Upper lobe of left lung (tissue), 4 donors: ENCODE measurements at regions not wholly inside any gene's neighbourhood (a gene's known extent, or its start where the extent isn't known, plus 50 kb on each side); places are given as distances from the start of the nearest gene placed in this dataset.

ENCODE experiments used
- POLR2A ChIP-seq, 4 donors: fragments of 450-650 bp; IDR thresholded peaks; one replicate each; pipeline ENCODE4 v1.5.1; 2016 to 2017; ENCODE audit warnings: antibody characterized with exemption in 4 of 4, mild to moderate bottlenecking in 2 of 4
- POLR2AphosphoS5 ChIP-seq, 2 donors: sonication (generic); formaldehyde crosslinking; IDR thresholded peaks; one replicate each; pipeline ENCODE4 v1.5.1; 2017; ENCODE audit warnings: antibody characterized with exemption in 2 of 2

DNA sequence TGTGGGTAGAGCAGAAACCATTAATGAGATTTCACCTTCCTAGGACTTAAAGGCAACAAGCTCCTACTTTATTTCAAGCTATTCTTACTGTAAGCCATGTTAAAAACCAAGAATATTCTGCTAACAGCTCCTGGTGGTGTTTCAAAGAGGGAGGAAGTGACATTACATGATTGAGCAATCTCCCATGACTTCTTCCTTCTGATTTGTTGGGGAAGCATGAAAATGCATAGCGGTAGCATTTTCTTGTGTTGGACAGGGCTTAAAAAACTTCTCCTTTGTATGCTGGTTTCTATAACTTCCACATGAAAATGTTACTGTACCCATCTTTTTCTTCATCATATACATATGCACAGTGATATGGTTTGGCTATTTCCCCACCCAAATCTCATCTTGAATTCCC lies 297.0 kb upstream of the SNX7 start:
- TF ChIP-seq POLR2AphosphoS5 (IDR thresholded peaks at IDR 0.05) (no peak), POLR2A (IDR thresholded peaks at IDR 0.05) (no peak)
